Activated T-cell treated with anti-CD3 and anti-CD28 coated beads, Interleukin-2, amount 50 U/mL, for 48 hours (primary cell): ENCODE measurements at regions not wholly inside any gene's neighbourhood (a gene's known extent, or its start where the extent isn't known, plus 50 kb on each side); places are given as distances from the start of the nearest gene placed in this dataset.

Source experiments
- DNase-seq, 2 experiments: peaks; one replicate each; pipeline ENCODE4 v3.0.0-alpha.2; 2020

DNA sequence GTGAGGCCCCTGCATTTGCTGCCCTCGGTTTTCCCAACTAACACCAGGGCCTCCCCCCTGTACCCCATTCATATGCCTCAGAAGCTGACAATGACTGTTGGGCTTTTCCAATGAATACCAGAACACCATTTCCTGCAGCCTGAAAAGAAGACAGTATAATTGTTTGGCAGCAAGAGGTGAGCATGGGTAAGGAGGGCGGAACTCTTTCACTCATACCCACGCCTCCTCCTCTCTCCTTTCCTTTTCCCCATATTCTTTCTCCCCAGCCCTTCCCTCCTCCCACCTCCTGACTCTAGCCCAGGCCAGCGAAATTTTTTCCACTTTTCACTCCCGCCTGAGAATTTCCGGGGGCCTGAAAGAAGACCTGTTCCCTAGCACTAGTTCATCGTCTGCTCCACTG, 58.0 kb upstream of the CHST1 start:
- no peak for DNase-seq

- DNase-seq, result no peak
Observed at GRCh38 chr11:45722144-45722543, 56.7 kb upstream of the CHST1 start.

DNA sequence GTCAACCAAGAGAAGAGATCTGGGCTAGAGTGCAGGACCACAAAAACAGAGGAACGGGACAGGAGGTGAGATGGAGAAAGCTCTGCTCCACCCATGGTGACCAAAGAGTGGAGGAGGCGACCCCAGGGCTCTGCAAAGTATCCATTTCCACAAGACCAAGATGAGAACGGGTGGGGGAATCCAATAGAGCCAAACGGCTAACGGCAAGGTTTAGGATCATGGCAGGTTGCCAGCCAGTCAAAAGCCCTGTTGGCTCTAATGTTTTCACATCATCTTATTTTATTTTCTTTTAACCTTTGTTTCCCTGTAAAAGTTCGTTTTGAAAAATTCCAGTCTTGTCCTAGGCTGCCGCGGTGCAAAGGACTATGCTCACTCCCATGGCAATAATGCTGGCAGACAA, 52.1 kb upstream of the CHST1 start:
- DNase-seq, result no peak

GRCh38 chr11:45715418-45715817, 50.0 kb upstream of the CHST1 start:
- no peak for DNase-seq
